Adrenal gland (tissue), 9 donors: ENCODE measurements at regions not wholly inside any gene's neighbourhood (a gene's known extent, or its start where the extent isn't known, plus 50 kb on each side); places are given as distances from the start of the nearest gene placed in this dataset.

Experiments used
- DNase-seq, 7 donors: peaks; one replicate each; pipeline ENCODE4 v3.0.0-alpha.2; 2019 to 2020
- H3K27ac ChIP-seq, 5 donors: fragments of 200-600 bp; sonication (generic) in 4 of 5; 1 replicate in 3 of 5; 2 replicates in 2 of 5; pipeline versions ENCODE4 v1.5.1 to v1.8.0; 2016 to 2020; ENCODE audit warnings: mild to moderate bottlenecking in 1 of 5
- H3K27me3 ChIP-seq: fragments of 200-600 bp; 2 replicates; pipeline ENCODE4 v1.8.0; 2021
- H3K36me3 ChIP-seq, 2 donors: fragments of 200-600 bp; replicated peaks in 1 of 2; 1 replicate in 1 of 2; 2 replicates in 1 of 2; pipeline versions ENCODE4 v1.5.1 to v1.8.0; 2018 to 2022
- H3K4me1 ChIP-seq, 2 donors: fragments of 200-600 bp; replicated peaks in 1 of 2; 1 replicate in 1 of 2; 2 replicates in 1 of 2; pipeline versions ENCODE4 v1.5.1 to v1.8.0; 2018 to 2021
- H3K4me3 ChIP-seq, 4 donors: fragments of 200-600 bp; sonication (generic) in 3 of 4; one replicate each; pipeline ENCODE4 v1.5.1; 2016 to 2018
- H3K9me3 ChIP-seq, 3 donors: fragments of 200-600 bp; sonication (generic) in 1 of 3; replicated peaks in 1 of 3; 1 replicate in 2 of 3; 2 replicates in 1 of 3; pipeline versions ENCODE4 v1.5.1 to v1.8.0; 2016 to 2021
- CTCF ChIP-seq, 6 experiments: fragments of 450-650 bp in 4 of 6; fragments of 200-600 bp in 2 of 6; sonication (generic) in 1 of 6; IDR thresholded peaks; 1 replicate in 5 of 6; 2 replicates in 1 of 6; pipeline versions ENCODE4 v1.5.1 to v1.8.0; 2016 to 2021; ENCODE audit warnings: antibody characterized with exemption in 6 of 6, mild to moderate bottlenecking in 2 of 6, moderate library complexity in 1 of 6
- POLR2A ChIP-seq, 2 donors: fragments of 450-650 bp; IDR thresholded peaks; one replicate each; pipeline ENCODE4 v1.6.1; 2017; ENCODE audit warnings: antibody characterized with exemption in 2 of 2, mild to moderate bottlenecking in 2 of 2, moderate library complexity in 1 of 2
- WGBS, 4 donors: extraction: QIAGEN DNeasy Blood & Tissue Kit in 2 of 4; methylation state at CpG; one replicate each; pipeline versions ENCODE4 v1.1.5 to v1.1.7; 2013 to 2017; 5-methylcytosine and 5-hydroxymethylcytosine counted together
- intact Hi-C, 2 donors: fragments of 100-400 bp; cut with DNase I; formaldehyde crosslinking; loops; one replicate each; pipeline versions ENCODE4 v1.14.1 to v1.15.0; 2022 to 2023
- donor health status: healthy with polysubstance abuse.
- donor health status: Bipolar disorder and iron deficiency.
- donor health status: DM: yes; HTN: yes; CAD: no.
- donor health status: DM: no; HTN: no; CAD: no.
- donor health status: DM: no; HTN: no; CAD: no.

- intact Hi-C loops = no loop called here
- no peak overlapping the region for H3K4me3 ChIP-seq
- TF ChIP-seq POLR2A (IDR thresholded peaks at IDR 0.05) = no peak
- TF ChIP-seq CTCF (IDR thresholded peaks at IDR 0.05) = no peak
- 52 to 62% (median 60%) methylated on average over 3 of the region's 3 CpGs for WGBS, 4 donors
- no peaks in the 10 kb centered on the region for H3K36me3 ChIP-seq
- H3K9me3 ChIP-seq = no peaks in the 10 kb centered on the region
- no peaks in the 10 kb centered on the region for H3K4me1 ChIP-seq
- no peak overlapping the region for H3K27ac ChIP-seq
- no peaks in the 10 kb centered on the region for H3K27me3 ChIP-seq
- no peak for DNase-seq
These were observed 308.1 kb upstream of the ATP10A start for GRCh38 chr15:26171266-26171665.

- Histone ChIP-seq H3K27ac (no peak overlapping the region), H3K4me3 (no peak overlapping the region), H3K36me3 (no peaks in the 10 kb centered on the region), H3K9me3 (no peaks in the 10 kb centered on the region), H3K27me3 (no peaks in the 10 kb centered on the region), H3K4me1 (no peaks in the 10 kb centered on the region)
- intact Hi-C loops = no loop called here
- 68 to 76% (median 73%) methylated on average over 4 of the region's 4 CpGs for WGBS, 4 donors
- no peak for DNase-seq
- no peak for TF ChIP-seq CTCF (IDR thresholded peaks at IDR 0.05)
These were observed 303.3 kb upstream of the ATP10A start for GRCh38 chr15:26166429-26166828.

- intact Hi-C loops = no loop called here
- H3K27ac ChIP-seq = no peak overlapping the region
These were observed 302.4 kb upstream of the ATP10A start for GRCh38 chr15:26165546-26165945.

GRCh38 chr15:26160343-26160742 lies 297.2 kb upstream of the ATP10A start:
- H3K27me3 ChIP-seq = no peaks in the 10 kb centered on the region
- TF ChIP-seq CTCF (IDR thresholded peaks at IDR 0.05) (no peak), POLR2A (IDR thresholded peaks at IDR 0.05) (no peak)
- H3K27ac ChIP-seq = no peak overlapping the region
- H3K36me3 ChIP-seq = no peaks in the 10 kb centered on the region
- no peak overlapping the region for H3K4me3 ChIP-seq
- WGBS, 4 donors = 59 to 73% (median 69%) methylated on average over 4 of the region's 4 CpGs
- no peak for DNase-seq
- no peaks in the 10 kb centered on the region for H3K9me3 ChIP-seq
- intact Hi-C loops = no loop called here
- H3K4me1 ChIP-seq = no peaks in the 10 kb centered on the region

More at GRCh38 chr15:26165546-26165945, 302.4 kb upstream of the ATP10A start:
- Histone ChIP-seq H3K4me1 (no peaks in the 10 kb centered on the region), H3K4me3 (no peak overlapping the region), H3K36me3 (no peaks in the 10 kb centered on the region), H3K9me3 (no peaks in the 10 kb centered on the region), H3K27me3 (no peaks in the 10 kb centered on the region)
- TF ChIP-seq POLR2A (IDR thresholded peaks at IDR 0.05) = no peak
- no peak for TF ChIP-seq CTCF (IDR thresholded peaks at IDR 0.05)
- 74 to 83% (median 80%) methylated on average over 7 of the region's 7 CpGs for WGBS, 4 donors
- DNase-seq = no peak
